Activated CD8-positive, alpha-beta T cell treated with anti-CD3 and anti-CD28 coated beads for 36 hours (primary cell): ENCODE measurements at regions not wholly inside any gene's neighbourhood (a gene's known extent, or its start where the extent isn't known, plus 50 kb on each side); places are given as distances from the start of the nearest gene placed in this dataset.

ENCODE experiments used
- ATAC-seq: fragments of 200-7000 bp; cut with Tn5 transposase; one replicate; pipeline ENCODE4 v1.10.0; 2021; ENCODE audit warnings: mild to moderate bottlenecking, moderate library complexity
- CTCF ChIA-PET: fragments of 350-600 bp; sonication (Branson Sonifier 250); formaldehyde crosslinking; loops from one replicate; lab custom pipeline; 2021; ENCODE audit warnings: antibody characterized with exemption; lab: Charles Lee
- POLR2A ChIA-PET: fragments of 350-600 bp; sonication (Branson Sonifier 250); formaldehyde crosslinking; loops from one replicate; lab custom pipeline; 2021; ENCODE audit warnings: antibody characterized with exemption; lab: Charles Lee
- DNase-seq: peaks from one replicate; pipeline ENCODE4 v3.0.0-alpha.2; 2020
- H3K27ac Mint-ChIP-seq: one replicate; pipeline ENCODE4 v1.8.0; 2021; ENCODE audit warnings: mild to moderate bottlenecking, mixed read lengths
- H3K27me3 Mint-ChIP-seq: one replicate; pipeline ENCODE4 v1.8.0; 2021; ENCODE audit warnings: mixed read lengths
- H3K36me3 Mint-ChIP-seq: one replicate; pipeline ENCODE4 v1.8.0; 2021; ENCODE audit warnings: low read depth, mixed read lengths
- H3K4me1 Mint-ChIP-seq: one replicate; pipeline ENCODE4 v1.8.0; 2021; ENCODE audit warnings: low read depth, mixed read lengths
- H3K4me3 Mint-ChIP-seq: one replicate; pipeline ENCODE4 v1.8.0; 2021; ENCODE audit warnings: mild to moderate bottlenecking, moderate library complexity, mixed read lengths
- H3K9me3 Mint-ChIP-seq: one replicate; pipeline ENCODE4 v1.8.0; 2021; ENCODE audit warnings: mixed read lengths
- CTCF ChIP-seq: fragments of 200-600 bp; IDR thresholded peaks from one replicate; pipeline ENCODE4 v1.8.0; 2022; ENCODE audit warnings: antibody characterized with exemption, mild to moderate bottlenecking
- intact Hi-C: fragments of 100-400 bp; cut with micrococcal nuclease; formaldehyde crosslinking; loops from one replicate; pipeline ENCODE4 v1.10.0; 2022

GRCh38 chr11:26849036-26849435, 127.2 kb upstream of the SLC5A12 start:
- no peaks in the 10 kb centered on the region for H3K4me1 Mint-ChIP-seq
- ChIA-PET POLR2A (interaction anchor here (0.6 kb wide), 1 partner anchor 1170 kb away, joined by 3 read pairs; no protein-coding TSS in a partner anchor), CTCF (no interaction called here)
- DNase-seq (no peak), ATAC-seq (no peak)
- H3K9me3 Mint-ChIP-seq: peaks cover 5% of the 10 kb centered on the region
- H3K27me3 Mint-ChIP-seq: no peaks in the 10 kb centered on the region
- H3K36me3 Mint-ChIP-seq: no peaks in the 10 kb centered on the region
- no peak overlapping the region for H3K27ac Mint-ChIP-seq
- no peak overlapping the region for H3K4me3 Mint-ChIP-seq
- TF ChIP-seq CTCF: no peak
- intact Hi-C loops: no loop called here

- ATAC-seq (no peak), DNase-seq (no peak)
- no peaks in the 10 kb centered on the region for H3K36me3 Mint-ChIP-seq
- CTCF ChIA-PET: no interaction called here
- H3K9me3 Mint-ChIP-seq: peaks cover 2% of the 10 kb centered on the region
- TF ChIP-seq CTCF: no peak
- no peaks in the 10 kb centered on the region for H3K4me1 Mint-ChIP-seq
- no peak overlapping the region for H3K4me3 Mint-ChIP-seq
- H3K27me3 Mint-ChIP-seq: no peaks in the 10 kb centered on the region
- H3K27ac Mint-ChIP-seq: no peak overlapping the region
- POLR2A ChIA-PET: no interaction called here
- intact Hi-C loops: no loop called here
Measured at GRCh38 chr11:26851291-26851690, 129.4 kb upstream of the SLC5A12 start.

- no peaks in the 10 kb centered on the region for H3K9me3 Mint-ChIP-seq
- H3K27me3 Mint-ChIP-seq: no peaks in the 10 kb centered on the region
- CTCF ChIA-PET: no interaction called here
- TF ChIP-seq CTCF: no peak
- POLR2A ChIA-PET: no interaction called here
- ATAC-seq: no peak
- no peak overlapping the region for H3K4me3 Mint-ChIP-seq
- H3K27ac Mint-ChIP-seq: no peak overlapping the region
- no peaks in the 10 kb centered on the region for H3K4me1 Mint-ChIP-seq
- H3K36me3 Mint-ChIP-seq: no peaks in the 10 kb centered on the region
- intact Hi-C loops: no loop called here
- DNase-seq: no peak
Measured at GRCh38 chr11:26851696-26852095, 129.8 kb upstream of the SLC5A12 start.

- Mint-ChIP-seq H3K4me3 (no peak overlapping the region), H3K27me3 (no peaks in the 10 kb centered on the region), H3K9me3 (no peaks in the 10 kb centered on the region), H3K27ac (no peak overlapping the region), H3K36me3 (no peaks in the 10 kb centered on the region), H3K4me1 (no peaks in the 10 kb centered on the region)
- ATAC-seq: no peak
- intact Hi-C loops: no loop called here
- no peak for DNase-seq
- no peak for TF ChIP-seq CTCF
- ChIA-PET CTCF (no interaction called here), POLR2A (no interaction called here)
Measured at GRCh38 chr11:26858098-26858497, 135.8 kb upstream of the FIBIN start.

GRCh38 chr11:26859416-26859815, 134.5 kb upstream of the FIBIN start:
- no peak for ATAC-seq
- intact Hi-C loops: no loop called here
- POLR2A ChIA-PET: no interaction called here

More at GRCh38 chr11:26859416-26859815, 134.5 kb upstream of the FIBIN start:
- no peak for DNase-seq
- CTCF ChIA-PET: no interaction called here
- peaks cover 4% of the 10 kb centered on the region for H3K9me3 Mint-ChIP-seq
- no peak overlapping the region for H3K27ac Mint-ChIP-seq
- H3K27me3 Mint-ChIP-seq: no peaks in the 10 kb centered on the region
- no peaks in the 10 kb centered on the region for H3K36me3 Mint-ChIP-seq
- TF ChIP-seq CTCF: no peak
- no peak overlapping the region for H3K4me3 Mint-ChIP-seq
- H3K4me1 Mint-ChIP-seq: no peaks in the 10 kb centered on the region
